ENCODE measurements at regions not wholly inside any gene's neighbourhood (a gene's known extent, or its start where the extent isn't known, plus 50 kb on each side); places are given as distances from the start of the nearest gene placed in this dataset.

DNA sequence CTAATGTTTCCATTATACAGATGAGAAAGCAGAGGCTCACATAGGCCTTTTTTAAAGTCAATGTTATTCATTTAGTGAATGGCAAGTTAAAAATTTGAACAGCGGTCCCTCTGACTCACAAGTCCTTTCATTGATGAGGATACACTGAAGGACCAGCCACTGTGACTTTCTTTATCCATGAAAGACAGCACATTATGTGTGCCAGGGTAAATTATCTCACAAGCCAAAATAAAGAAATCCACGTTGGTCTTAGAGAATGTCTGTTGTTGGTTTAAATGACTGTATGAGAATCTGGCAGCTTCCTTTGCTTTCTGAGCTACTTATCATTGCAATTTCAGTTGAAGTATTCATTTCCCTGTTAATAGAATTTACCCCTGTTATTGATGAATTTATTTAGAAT is 485.1 kb downstream of the TBL1XR1 start:
- no peak for TF ChIP-seq JUND (IDR thresholded peaks at IDR 0.05; ENCODE audit: low read depth)
- in situ Hi-C loops (cut with HindIII; ENCODE audit: low pct_unique_long_range_greater_than_20kb, low sequenced_read_pairs) = no loop called here
- DNase-seq (ENCODE audit: low read depth in 1 of 2, low spot score in 1 of 2) = no peak

DNA sequence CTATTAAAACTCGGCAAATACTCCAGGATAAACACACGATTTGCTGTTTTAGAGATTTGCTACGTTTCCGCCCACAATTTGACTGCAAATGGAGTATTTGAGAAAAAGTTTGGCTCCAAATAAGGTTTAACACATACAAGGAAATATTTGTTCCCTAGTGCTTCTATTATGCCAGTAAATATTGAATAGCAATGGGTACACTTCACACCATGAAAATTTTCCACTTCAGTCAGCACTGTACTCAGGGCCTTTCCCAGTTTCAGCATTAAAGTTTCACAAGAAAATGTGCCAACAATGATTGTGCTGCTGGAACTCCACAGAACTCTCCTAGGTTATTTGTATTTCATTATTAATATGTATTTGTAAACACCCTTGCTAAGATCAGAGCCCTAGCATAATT is 498.0 kb downstream of the TBL1XR1 start:
- TF ChIP-seq JUND (IDR thresholded peaks at IDR 0.05; ENCODE audit: low read depth) = no peak
- in situ Hi-C loops (cut with HindIII; ENCODE audit: low pct_unique_long_range_greater_than_20kb, low sequenced_read_pairs) = no loop called here
- no peak for DNase-seq (ENCODE audit: low read depth in 1 of 2, low spot score in 1 of 2)

DNA sequence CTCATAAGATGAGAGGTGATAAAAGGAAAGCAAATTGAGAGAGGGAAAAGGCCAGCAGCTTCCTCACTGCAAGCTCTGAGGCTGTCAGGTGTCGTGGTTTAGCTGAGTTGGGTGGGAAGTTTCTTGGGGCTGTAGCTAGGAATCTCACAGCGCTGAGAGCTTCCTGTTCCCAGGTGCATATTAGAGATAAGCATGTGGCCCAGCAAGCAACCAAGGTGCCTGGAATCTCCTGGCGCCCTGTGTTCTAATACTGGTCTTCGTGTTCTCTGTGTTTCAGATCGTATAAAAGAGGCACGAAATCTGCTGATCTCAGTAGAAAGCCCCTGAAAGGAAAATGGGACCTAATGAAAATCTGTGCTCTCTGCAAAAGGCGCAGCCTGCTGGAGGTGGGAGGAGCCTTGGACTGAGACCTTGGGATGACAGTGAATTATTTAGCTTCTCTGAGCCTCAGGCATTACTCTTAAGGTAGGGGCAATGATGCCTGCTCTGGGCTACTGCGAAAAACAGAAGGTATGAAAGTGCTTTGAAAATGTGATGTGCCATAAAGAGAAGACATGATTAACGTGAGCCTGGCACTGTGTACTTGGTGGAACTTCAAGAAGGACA is 499.9 kb downstream of the TBL1XR1 start:
- DNase-seq (ENCODE audit: low read depth in 1 of 2, low spot score in 1 of 2) = no peak
- no peak for TF ChIP-seq JUND (IDR thresholded peaks at IDR 0.05; ENCODE audit: low read depth)
- in situ Hi-C loops (cut with HindIII; ENCODE audit: low pct_unique_long_range_greater_than_20kb, low sequenced_read_pairs) = no loop called here

DNA sequence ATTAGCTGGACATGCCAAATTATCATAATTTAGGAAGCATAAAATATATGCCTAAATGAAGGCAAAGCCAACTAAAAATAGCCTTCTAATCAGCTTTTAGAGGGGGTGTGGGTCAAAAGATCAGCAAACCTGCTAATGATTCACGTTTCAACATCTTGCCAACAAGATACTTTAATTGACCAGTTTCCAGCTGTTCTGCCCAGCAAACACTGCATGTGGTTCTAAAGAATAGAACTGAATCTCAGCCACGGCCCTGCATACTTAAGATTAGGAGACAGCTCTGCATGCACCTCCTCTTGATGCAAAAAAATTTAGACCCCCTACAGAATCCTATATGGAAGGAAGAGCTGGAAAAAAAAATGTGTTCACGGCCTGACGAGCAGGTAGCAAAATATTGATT is 500.5 kb downstream of the TBL1XR1 start:
- TF ChIP-seq JUND (IDR thresholded peaks at IDR 0.05; ENCODE audit: low read depth) = no peak
- DNase-seq (ENCODE audit: low read depth in 1 of 2, low spot score in 1 of 2) = no peak
- in situ Hi-C loops (cut with HindIII; ENCODE audit: low pct_unique_long_range_greater_than_20kb, low sequenced_read_pairs) = no loop called here

DNA sequence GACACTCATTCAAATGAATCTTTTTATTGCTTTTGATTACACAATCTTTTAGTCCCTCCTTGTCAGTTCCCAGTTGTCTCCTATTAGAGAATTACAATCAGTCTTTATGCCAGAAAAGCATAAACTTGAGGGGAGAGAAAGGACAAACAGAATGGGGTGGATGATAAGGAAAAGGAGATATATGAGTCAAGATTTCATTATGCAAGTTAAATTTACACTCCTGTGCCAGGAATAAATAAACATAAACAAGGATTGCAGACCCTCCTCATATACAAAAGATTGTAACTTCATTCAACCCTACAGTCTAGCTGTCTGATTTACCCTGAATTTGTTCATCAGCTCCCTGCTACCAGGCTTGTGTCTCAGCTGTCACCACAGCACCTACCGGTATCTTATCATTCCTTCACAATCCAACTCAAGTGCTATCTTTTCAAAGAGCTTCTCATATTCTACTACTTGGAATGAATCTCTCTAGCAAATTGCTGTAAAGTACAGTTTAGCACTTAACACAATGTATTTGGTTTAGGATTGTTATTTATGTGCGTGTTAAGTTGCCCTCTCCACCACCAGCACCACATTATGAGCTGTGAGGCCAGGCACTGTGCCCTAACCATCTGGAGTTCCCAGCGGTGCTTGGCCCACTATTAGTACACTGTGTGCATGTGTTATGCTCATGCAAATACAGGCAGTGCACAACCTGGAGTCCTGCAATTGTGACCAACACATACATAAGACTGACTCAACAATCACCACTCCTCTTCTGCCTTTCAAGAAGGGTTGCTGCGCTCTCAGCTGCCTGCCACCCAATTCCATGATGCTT is 504.1 kb downstream of the TBL1XR1 start:
- no peak for DNase-seq (ENCODE audit: low read depth in 1 of 2, low spot score in 1 of 2)
- TF ChIP-seq JUND (IDR thresholded peaks at IDR 0.05; ENCODE audit: low read depth) = no peak
- in situ Hi-C loops (cut with HindIII; ENCODE audit: low pct_unique_long_range_greater_than_20kb, low sequenced_read_pairs) = no loop called here

DNA sequence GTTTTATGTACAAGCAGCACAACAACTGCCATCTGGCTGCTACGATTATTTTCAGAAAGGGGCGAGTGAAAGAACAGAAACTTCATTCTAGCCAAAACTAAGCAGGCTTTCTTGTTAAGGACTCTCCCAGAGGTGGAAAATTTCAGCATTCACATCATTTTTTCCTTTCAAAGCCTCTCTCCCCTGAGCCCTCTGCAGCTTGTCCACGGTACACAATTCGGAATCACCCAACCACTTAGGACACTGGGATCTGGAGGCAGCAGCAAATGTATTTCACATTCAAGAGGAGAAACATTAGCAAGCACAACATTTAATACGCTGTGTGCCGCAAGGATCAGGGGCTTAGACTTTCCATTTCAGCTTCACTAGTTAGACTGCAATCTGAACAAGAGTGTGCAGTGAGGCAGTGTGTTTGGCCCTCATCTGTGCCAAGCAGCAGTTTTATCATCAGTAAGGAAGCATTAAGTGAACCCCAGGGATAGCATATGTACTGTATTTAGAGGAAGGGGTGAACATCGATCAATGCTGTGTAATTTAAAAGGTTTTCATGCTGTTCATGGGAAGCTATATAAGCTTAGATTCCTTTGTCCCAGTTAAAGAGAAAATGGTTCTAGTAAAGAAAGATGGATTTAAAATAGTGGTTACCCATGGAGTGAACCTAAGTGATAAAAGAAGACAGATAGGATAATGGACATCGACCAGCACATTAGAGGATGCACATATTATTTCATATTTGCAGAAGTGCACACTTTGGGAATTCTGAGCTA is 504.9 kb downstream of the TBL1XR1 start:
- DNase-seq (ENCODE audit: low read depth in 1 of 2, low spot score in 1 of 2) = no peak
- in situ Hi-C loops (cut with HindIII; ENCODE audit: low pct_unique_long_range_greater_than_20kb, low sequenced_read_pairs) = no loop called here
- TF ChIP-seq JUND (IDR thresholded peaks at IDR 0.05; ENCODE audit: low read depth) = no peak

DNA sequence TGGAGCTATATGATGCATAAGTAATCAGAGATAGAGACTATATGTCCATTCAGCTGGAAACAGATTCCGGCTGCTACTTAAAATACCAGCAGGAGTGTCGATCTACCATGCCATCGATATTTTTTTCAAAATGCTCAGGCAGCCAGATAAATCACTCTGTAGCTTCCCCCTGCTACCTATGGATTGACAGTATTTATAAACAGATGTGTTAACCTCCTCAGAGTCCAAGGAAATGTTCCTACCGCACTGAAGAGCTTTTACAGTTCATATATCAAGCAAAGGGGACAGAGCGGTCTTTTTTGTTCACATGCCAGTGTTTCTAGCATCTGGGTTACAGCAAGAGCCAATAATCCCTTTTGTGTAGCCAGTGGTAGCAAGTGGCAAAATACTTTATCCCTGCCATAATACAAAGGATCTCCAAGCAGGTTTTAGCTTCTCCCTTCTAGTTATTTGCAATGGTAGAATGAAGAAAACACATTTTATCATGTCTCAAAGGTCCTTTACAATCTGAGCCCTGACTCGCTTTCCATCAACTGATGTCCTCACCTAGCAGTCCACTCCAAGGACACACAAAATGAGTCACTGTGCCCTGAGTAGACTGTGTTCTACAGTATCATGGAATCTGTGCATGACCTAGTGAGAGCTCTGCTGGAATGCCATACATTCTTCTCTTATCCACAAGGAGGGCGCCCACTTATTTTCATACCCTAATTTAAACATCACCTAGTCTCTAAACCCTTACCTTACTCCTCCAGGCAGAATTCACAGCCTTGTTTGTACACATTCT is 507.0 kb downstream of the TBL1XR1 start:
- no peak for TF ChIP-seq JUND (IDR thresholded peaks at IDR 0.05; ENCODE audit: low read depth)
- in situ Hi-C loops (cut with HindIII; ENCODE audit: low pct_unique_long_range_greater_than_20kb, low sequenced_read_pairs) = no loop called here
- DNase-seq (ENCODE audit: low read depth in 1 of 2, low spot score in 1 of 2) = no peak

DNA sequence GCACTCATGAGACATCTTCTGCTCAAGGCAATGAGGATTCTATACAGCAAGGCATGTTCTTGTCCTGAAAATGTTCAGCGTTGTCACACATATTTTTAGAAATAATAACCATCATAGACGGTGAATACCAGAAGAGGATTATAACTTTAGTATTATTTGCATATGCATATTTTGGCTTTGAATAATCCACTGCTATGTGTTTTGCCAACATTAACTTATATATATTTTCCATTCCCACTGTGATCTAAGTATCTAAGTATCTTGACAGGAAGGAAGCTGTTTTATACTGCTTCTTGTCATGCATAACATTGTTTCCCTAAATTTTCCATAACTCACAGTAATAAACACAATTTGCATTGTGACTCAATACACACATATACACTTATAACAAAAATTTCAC is 509.5 kb downstream of the TBL1XR1 start:
- in situ Hi-C loops (cut with HindIII; ENCODE audit: low pct_unique_long_range_greater_than_20kb, low sequenced_read_pairs) = no loop called here
- no peak for TF ChIP-seq JUND (IDR thresholded peaks at IDR 0.05; ENCODE audit: low read depth)
- no peak for DNase-seq (ENCODE audit: low read depth in 1 of 2, low spot score in 1 of 2)

DNA sequence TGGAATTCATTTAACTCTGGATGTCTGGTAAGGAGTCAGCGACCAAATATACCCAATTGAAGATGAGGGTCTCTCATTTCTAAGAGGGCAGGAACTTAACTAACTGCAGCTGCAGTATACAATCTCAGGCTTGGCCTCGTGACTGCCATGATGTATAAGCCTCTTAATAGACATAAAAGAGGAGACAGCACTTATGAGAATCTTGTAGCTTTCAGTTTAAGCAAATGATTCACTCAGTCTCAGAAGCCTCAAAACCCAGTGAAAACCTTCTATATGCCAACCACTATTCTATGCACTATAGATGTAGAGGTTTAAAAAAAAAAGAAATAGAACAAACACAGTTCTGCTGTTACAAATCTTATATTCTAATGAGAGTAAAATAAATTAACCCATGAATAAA is 513.9 kb downstream of the TBL1XR1 start:
- in situ Hi-C loops (cut with HindIII; ENCODE audit: low pct_unique_long_range_greater_than_20kb, low sequenced_read_pairs) = no loop called here
- no peak for DNase-seq (ENCODE audit: low read depth in 1 of 2, low spot score in 1 of 2)
- TF ChIP-seq JUND (IDR thresholded peaks at IDR 0.05; ENCODE audit: low read depth) = no peak

DNA sequence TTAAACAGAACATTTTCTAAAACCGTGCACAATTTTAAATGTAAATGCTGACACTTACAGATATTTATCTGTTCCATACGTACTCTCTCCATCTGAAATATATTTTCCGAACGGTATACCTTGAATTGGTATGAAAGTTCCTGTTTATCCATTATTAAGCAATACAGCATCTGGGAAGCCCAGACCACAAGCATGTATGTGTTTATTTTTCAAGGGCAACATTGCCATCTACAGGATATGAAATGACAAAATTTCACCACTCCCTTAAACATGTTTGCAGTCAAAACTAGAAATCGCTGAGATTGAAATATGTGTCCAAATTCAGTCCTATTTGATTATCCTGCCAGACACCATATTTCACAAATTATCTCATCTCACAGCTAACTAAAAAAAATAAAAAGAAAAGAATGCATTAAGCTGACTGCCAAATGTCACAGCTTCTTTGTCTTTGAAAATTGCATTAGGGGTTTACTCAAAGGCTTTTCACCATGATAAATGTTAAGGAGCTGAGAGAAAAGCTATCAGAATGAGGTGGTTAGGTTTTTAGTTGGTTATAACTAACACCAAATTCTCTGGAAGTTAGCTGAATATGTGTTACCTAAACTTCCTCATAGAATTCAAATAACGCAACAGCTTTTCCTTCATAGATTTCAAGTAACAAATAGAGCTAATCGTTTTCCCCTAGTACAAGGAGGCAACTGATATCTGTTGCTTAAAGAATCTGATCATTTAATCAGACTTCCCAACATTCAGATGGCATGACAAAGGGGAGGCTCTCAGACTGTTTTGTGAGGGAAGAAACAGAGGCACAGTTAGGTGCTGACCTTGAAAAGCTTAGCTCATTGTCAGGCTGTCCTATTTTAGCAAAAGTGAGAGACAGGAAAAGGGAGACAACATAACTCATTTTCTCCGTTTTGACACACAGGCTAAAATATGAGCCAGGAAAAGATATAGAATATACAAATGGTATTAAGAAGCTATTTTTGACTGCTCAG is 533.1 kb downstream of the TBL1XR1 start:
- peak; percentile 43 to 89 for DNase-seq (ENCODE audit: low read depth in 1 of 2, low spot score in 1 of 2)
- in situ Hi-C loops (cut with HindIII; ENCODE audit: low pct_unique_long_range_greater_than_20kb, low sequenced_read_pairs) = no loop called here

DNA sequence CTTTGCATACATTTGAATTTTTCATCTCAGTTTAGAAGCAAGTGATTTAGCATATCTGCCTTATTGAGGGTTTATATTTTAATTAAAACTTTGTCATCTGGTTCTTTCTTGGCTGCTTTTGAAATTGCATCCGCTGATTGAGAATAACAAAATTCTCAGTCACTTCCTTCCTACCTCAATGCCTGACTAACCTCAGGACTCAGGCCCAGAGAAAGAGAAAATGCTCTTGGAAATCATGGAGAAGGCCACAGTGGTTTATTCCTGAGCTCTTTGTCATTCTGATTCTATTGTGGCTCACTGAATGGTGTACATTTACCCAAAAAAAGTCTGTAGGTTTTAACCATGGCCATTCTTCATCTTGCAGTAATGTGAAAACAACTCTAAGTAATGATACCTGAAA is 533.9 kb downstream of the TBL1XR1 start:
- TF ChIP-seq JUND (IDR thresholded peaks at IDR 0.05; ENCODE audit: low read depth) = no peak
- no peak for DNase-seq (ENCODE audit: low read depth in 1 of 2, low spot score in 1 of 2)
- in situ Hi-C loops (cut with HindIII; ENCODE audit: low pct_unique_long_range_greater_than_20kb, low sequenced_read_pairs) = no loop called here

More for the DNA sequence above, 533.1 kb downstream of the TBL1XR1 start:
- no peak for TF ChIP-seq JUND (IDR thresholded peaks at IDR 0.05; ENCODE audit: low read depth)
